ENCODE measurements at regions not wholly inside any gene's neighbourhood (a gene's known extent, or its start where the extent isn't known, plus 50 kb on each side); places are given as distances from the start of the nearest gene placed in this dataset.

GRCh38 chr14:65237941-65238340 is 135.6 kb upstream of the MAX start:
- H3K56ac ChIP-seq (ENCODE audit: extremely low read depth, insufficient read depth, low read length), result 0 out of 2 replicates have a peak overlapping the region, but pooled peaks have one; percentile 16
- peaks cover 25% of the 10 kb centered on the region for H3K4me1 ChIP-seq (ENCODE audit: control insufficient read depth, insufficient read depth, low read length)
- H3K4ac ChIP-seq (ENCODE audit: low read depth, low read length), result peak overlapping the region; percentile 91
- H4K91ac ChIP-seq (ENCODE audit: insufficient read depth, low read depth, low read length), result peak overlapping the region; percentile 80
- peak overlapping the region; percentile 85; the same call in 2 of the 3 replicates for H2BK15ac ChIP-seq (ENCODE audit: low read depth, low read length)
- ChIA-PET CTCF (interaction anchor here (1.5 kb wide), 1 partner anchor 13 kb away, joined by 4 read pairs; no protein-coding TSS in a partner anchor), POLR2A (ENCODE audit: unreplicated experiment) (no interaction called here)
- no peak overlapping the region for H3K4me2 ChIP-seq (ENCODE audit: low read depth, low read length)
- H2BK20ac ChIP-seq (ENCODE audit: low read depth, low read length), result peak overlapping the region; percentile 95
- peak overlapping the region; percentile 94 for H2AK5ac ChIP-seq (ENCODE audit: low read depth, low read length)
- no peaks in the 10 kb centered on the region for H3K36me3 ChIP-seq (ENCODE audit: control insufficient read depth, insufficient read depth, low read length)
- H3K14ac ChIP-seq (replicated peaks; ENCODE audit: low read depth, low read length), result peak overlapping the region; percentile 82
- H3K4me3 ChIP-seq (ENCODE audit: insufficient read depth, low read depth, low read length), result no peak overlapping the region
- peak overlapping the region; percentile 23; the same call in 1 of the 2 replicates for H3K27ac ChIP-seq (ENCODE audit: insufficient read depth, low read length)
- H3K9me1 ChIP-seq (ENCODE audit: insufficient read depth, low read length), result peaks cover 22% of the 10 kb centered on the region
- peak overlapping the region; percentile 83 for H3K23ac ChIP-seq (ENCODE audit: low read depth, low read length)
- H4K5ac ChIP-seq (ENCODE audit: low read depth, low read length), result peak overlapping the region; percentile 66; the same call in 1 of the 2 replicates
- H3K9ac ChIP-seq (ENCODE audit: low read depth, low read length), result no peak overlapping the region
- no TSS peak for BruUV-seq (replicated peaks)
- WGBS, 2 experiments (ENCODE audit: extremely low coverage in 2 of 2, insufficient read length in 1 of 2), result no CpG with 5 or more reads among the region's 6 CpGs
- H3K27me3 ChIP-seq (ENCODE audit: control insufficient read depth, insufficient read depth, low read length), result no peaks in the 10 kb centered on the region
- peak overlapping the region; percentile 95 for H2BK120ac ChIP-seq (ENCODE audit: low read depth, low read length)
- no peaks in the 10 kb centered on the region for H3K79me1 ChIP-seq (ENCODE audit: low read depth in 1 of 2, low read length in 2 of 2)
- dilution Hi-C loops (cut with HindIII; ENCODE audit: low sequenced_read_pairs, unreplicated experiment) (no loop called here), in situ Hi-C loops (cut with MboI; ENCODE audit: low sequenced_read_pairs) (no loop called here), intact Hi-C loops (cut with micrococcal nuclease) (no loop called here)
- peak overlapping the region; percentile 46 for H2BK5ac ChIP-seq (ENCODE audit: low read depth, low read length, poor library complexity, severe bottlenecking)
- TF ChIP-seq CTCF (conservative IDR thresholded peaks at IDR 0.05; ENCODE audit: low read depth, low read length), result no peak
- no peak for TF ChIP-seq FOS (IDR thresholded peaks at IDR 0.05; ENCODE audit: low read depth, low read length)
- no peak for TF ChIP-seq NFE2L2 (IDR thresholded peaks at IDR 0.05; ENCODE audit: low read depth, low read length)
- no peak for TF ChIP-seq USF2 (IDR thresholded peaks at IDR 0.05; ENCODE audit: low read depth, low read length)
- TF ChIP-seq MAZ (IDR thresholded peaks at IDR 0.05; ENCODE audit: borderline replicate concordance, low read depth, low read length), result no peak
- TF ChIP-seq CEBPB (IDR thresholded peaks at IDR 0.05; ENCODE audit: low read depth, low read length), result no peak
- TF ChIP-seq POLR2A (IDR thresholded peaks at IDR 0.05; ENCODE audit: low read depth, low read length), result no peak
- TF ChIP-seq RFX5 (IDR thresholded peaks at IDR 0.05; ENCODE audit: low read depth, low read length), result no peak
- H3K18ac ChIP-seq (ENCODE audit: low read depth, low read length), result peak overlapping the region; percentile 16
- no peaks in the 10 kb centered on the region for H4K20me1 ChIP-seq (ENCODE audit: insufficient read depth, low read length)
- ATAC-seq (ENCODE audit: low read depth) (no peak), DNase-seq (no peak)
- H2AK9ac ChIP-seq (replicated peaks; ENCODE audit: low read depth, low read length, poor library complexity), result peak overlapping the region; percentile 53
- H4K8ac ChIP-seq (ENCODE audit: low read depth in 2 of 2, low read length in 2 of 2), result peak overlapping the region; percentile 56 to 83
- H3K9me3 ChIP-seq (ENCODE audit: control insufficient read depth, insufficient read depth, low read length), result no peaks in the 10 kb centered on the region
- H2AFZ ChIP-seq (replicated peaks; ENCODE audit: low read length, poor library complexity), result peak overlapping the region; percentile 58

All from IMR-90 (cell line).